ENCODE measurements at regions not wholly inside any gene's neighbourhood (a gene's known extent, or its start where the extent isn't known, plus 50 kb on each side); places are given as distances from the start of the nearest gene placed in this dataset.
"Not testable (repeated sequence)": the region's sequence is repeated elsewhere in the genome, so short reads cannot be mapped to it uniquely, and the experiment has no call there.

DNA sequence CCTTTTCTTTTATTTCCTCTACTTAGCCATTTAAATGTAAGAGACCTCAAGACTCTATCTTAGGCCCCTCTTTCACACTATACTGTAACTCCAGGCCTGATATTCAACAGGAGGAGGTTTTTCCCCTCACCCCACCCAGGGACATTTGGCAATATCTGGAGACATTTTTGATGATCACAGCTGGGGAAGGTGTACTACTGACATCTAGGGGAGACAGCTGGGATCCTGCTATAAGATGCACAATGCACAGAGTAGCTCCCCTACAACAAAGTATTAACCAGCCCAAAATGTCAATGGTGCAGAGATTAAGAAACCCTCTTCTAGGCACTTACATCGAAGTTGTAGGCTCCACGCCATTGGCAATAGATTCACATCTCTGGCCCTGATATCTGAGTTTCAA, 517.5 kb upstream of the UBE2E2 start:
- no peak for DNase-seq (ENCODE audit: low read depth in 2 of 2)

DNA sequence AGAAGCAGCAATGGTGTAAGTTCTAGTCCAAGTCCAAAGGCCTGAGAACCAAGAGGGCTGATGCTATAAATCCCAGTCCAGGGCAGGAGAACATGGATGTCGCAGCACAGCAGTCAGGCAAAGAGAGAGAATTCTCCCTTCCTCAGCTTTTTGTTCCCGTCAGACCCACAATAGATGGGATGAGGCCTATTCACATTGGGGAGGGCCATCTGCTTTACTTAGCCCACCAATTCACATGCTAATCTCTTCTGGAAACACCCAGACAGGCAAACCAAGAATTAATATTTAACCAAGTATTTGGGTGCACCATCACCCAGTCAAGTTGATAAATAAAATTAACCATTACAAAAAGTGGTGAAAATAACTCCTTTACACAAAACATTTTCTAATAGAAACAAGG, 511.7 kb upstream of the UBE2E2 start:
- DNase-seq (ENCODE audit: low read depth in 2 of 2), result no peak

DNA sequence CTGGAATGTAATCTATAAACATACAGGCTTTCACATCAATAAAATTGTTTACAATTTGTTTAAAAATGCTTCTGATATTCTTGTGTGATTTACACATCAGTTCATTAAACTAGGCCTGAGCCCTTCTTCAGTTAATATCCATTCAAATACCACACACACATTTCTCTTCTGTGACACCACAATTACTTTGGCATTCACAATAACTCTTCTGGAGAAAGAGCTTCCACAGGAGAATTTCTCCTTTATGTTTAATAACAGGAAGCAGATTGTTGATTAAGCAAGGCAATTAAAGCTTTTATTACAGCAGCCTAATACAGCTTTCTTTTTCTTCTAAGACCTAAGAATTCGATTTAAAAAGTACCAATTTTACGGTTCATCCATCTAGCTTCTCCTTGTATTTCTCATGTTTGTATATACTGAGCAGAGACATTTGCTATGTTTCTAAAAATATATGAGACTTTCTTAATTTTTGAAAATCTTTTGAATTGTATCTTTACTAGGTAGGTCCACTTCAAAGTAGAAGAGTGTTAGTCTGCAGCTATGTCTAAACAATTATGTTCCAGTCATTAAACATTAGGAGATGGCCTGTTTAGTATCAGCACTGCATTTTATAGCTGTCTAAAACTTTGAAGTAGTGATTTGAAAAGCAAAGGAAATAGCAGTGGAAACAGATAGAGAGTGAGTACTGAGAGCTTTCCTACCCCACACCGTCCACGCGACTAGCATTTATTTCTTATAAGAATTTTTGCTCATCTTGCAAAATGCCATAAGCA, 511.1 kb upstream of the UBE2E2 start:
- no peak for DNase-seq (ENCODE audit: low read depth in 2 of 2)

DNA sequence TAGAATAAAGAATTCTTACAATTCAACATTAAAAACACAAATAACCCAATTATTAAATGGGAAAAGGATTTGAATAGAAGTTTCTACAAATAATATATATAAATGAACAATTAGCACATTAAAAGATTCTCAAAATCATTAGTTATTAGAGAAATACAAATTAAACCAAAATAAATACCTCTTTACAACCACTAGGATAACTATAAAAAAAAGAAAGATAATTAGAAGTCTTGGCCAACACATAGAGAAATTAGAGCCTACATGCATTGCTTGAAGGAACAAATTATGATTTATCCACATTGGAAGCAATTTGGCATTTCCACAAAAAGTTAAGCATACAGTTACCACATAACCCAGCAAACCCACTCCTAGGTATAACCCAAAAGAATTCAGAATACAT, 502.3 kb upstream of the UBE2E2 start:
- DNase-seq (ENCODE audit: low read depth in 2 of 2), result no peak

DNA sequence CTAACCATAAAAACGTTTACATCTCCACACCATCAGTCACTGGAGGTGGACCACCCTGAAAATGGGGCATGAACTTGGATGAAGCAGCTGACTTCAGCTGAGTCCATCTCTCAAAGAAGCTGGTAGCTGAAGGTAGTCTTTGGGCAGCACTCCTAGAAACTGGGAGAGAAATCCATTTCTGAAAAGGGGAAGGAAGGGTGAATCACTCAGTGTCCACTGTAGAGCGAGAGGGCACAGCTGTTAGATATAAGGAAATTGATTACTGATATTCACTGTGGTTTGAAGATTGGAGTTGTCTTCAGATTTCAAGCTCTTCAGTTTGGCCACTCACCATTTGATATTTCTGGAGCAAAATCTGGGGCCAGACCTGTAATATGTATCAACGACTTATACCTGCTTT, 499.0 kb upstream of the UBE2E2 start:
- no peak for DNase-seq (ENCODE audit: low read depth in 2 of 2)

DNA sequence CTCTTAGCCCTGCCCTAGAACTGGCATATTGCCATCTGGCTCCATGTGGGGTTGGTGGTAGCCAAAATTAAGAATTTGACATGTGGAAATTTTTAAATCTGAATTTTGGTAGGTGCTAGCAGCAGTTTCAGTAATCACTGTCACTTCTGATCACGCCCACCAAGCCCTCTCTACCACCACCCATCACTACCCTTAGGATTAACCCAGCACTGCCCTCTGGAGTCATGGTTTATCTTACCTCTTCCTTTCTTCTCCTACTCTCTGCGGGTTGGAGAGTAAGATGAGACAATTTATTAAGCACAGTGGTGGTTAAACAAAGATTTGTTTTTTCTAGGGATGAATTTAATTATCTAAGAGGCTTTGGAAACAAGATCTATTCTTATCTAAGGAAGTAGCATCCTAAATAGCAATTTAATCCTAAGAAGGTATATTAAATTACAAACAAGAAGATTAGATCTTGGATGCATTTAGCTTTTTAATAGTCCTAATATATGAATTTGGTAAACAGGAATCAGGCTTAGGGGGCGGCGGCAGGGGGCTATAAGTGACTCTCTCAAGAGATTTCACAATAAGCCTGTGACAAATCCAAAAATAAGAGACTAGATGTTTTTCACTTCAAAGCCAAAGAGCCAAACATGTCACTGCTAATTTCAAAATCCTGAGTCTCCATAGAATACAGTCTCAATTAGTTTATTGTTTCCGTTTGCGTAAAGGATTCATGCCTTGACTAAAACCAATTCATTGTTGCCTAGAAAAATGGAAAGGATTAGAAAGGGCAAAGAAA, 498.4 kb upstream of the UBE2E2 start:
- no peak for DNase-seq (ENCODE audit: low read depth in 2 of 2)

DNA sequence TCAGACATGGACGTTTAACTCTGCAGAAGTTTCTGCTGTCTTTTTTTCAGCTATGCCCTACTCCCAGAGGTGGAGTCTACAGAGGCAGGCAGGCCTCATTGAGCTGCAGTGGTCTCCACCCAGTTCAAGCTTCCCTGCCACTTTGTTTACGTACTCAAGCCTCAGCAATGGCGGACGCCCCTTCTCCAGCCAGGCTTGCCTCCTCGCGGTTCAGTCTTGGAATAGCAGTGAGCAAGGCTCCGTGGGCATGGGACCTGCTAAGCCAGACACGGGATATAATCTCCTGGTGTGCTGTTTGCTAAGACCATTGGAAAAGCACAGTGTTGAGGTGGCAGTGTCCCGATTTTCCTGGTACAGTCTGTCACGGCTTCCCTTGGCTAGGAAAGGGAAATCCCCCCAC, 496.2 kb upstream of the UBE2E2 start:
- DNase-seq (ENCODE audit: low read depth in 2 of 2), result not testable (repeated sequence)

DNA sequence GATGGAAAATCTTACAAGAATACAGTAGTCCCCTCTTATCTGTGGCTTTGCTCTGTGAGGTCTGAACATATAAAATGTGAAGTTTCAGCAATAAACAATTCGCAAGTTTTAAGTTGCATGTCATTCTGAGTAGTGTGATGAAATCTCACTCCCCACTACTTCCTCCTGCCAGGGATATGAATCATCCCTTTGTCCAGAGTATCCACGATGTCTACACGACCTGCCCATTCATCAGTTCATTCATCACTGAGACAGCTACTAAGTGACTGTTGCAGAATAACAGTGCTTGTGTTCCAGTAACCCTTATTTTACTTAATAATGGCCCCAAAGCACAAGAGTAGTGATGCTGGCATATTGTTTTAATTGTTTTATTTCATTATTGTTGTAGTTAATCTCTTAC, 489.2 kb upstream of the UBE2E2 start:
- no peak for DNase-seq (ENCODE audit: low read depth in 2 of 2)

DNA sequence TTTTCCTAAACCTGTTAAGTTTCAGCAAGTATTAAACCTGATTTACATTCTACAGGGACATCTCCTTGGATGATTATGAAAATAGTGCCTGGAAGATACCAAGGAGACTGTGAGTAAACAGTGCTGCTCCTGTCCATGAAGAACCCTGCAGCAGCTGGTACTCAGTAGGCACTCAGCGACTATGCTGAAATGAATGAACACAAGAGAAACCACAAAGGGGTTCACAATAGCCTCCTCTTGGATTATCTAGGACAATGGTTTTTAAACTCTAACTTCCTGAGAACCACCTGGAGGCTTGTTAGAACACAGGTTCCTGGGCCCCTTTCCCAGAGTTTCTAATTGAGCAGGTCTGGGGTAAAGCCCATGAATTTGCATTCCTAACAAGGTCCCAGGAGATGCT, 488.4 kb upstream of the UBE2E2 start:
- no peak for DNase-seq (ENCODE audit: low read depth in 2 of 2)

DNA sequence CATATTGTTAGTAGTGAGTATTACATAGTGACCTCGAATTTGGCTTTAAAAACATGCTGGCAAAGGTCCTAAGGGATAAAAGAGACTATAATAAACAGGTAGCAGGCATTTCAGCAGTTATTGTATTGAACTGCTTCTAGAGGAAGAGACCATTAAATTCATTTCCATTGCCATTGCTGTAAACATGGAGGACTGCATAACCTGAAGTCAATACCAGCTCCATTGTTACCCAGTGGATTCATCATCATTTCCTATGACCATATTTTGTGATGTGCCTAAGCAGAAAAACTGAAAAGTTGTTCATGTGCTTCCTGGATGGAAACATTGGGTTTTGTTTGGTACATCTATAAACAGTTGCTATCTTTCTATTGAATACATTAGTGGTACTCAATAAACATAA, 482.5 kb upstream of the UBE2E2 start:
- DNase-seq (ENCODE audit: low read depth in 2 of 2), result no peak

DNA sequence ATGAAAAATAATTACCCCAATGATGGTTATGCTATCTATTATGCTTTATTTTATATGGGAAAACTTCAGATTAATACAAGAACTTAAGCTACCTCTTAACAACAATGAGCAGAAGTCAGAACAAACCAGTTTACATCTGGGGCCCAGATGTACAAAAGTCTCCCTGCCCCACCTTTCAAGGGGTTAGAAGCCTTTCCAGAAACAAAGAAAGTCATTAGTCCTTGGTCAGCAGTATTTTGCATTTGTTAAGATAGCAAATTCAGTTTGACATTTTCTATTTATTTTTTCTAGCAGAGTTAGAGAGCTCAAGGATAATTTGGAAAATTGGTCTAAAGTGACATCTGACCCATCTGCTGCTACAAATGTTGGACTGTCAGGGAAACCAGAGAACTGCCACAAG, 478.7 kb upstream of the UBE2E2 start:
- no peak for DNase-seq (ENCODE audit: low read depth in 2 of 2)

DNA sequence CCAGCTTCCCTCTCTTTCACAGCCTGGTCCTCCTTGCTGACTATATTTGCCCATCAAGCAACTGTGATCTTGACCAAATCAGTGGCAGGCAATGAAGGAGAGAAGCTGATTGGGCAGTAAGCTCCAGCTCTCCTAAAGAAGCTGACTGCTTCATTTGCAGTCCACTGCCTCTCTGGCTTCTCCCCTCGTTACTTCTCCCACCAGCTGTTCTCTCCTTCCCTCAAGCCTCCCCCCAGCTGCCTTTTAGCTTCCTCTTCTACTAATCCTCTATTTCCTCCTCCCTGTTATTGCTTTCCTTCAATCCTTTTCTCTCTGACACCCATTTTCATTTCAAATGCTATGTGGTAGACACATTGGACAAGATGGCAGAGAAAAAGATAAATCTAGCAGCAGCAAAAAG, 474.7 kb upstream of the UBE2E2 start:
- DNase-seq (ENCODE audit: low read depth in 2 of 2), result no peak

DNA sequence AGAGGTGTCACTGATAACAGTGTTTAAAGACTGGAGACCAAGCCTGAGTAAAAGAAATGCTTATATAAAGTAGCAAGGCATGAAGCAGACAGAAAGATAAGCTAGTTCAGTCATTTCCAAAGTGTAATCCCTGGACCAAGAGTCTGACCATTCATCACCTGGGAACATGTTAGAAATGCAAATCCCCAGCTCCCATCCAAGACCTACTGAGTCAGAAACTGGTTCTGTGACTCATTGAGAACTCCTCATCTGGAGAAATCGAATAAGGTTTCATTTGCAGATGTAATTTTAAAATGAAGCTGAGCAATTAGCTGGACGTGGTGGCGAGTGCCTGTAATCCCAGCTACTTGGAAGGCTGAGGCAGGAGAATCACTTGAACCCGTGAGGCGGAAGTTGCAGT, 473.9 kb upstream of the UBE2E2 start:
- DNase-seq (ENCODE audit: low read depth in 2 of 2), result no peak

DNA sequence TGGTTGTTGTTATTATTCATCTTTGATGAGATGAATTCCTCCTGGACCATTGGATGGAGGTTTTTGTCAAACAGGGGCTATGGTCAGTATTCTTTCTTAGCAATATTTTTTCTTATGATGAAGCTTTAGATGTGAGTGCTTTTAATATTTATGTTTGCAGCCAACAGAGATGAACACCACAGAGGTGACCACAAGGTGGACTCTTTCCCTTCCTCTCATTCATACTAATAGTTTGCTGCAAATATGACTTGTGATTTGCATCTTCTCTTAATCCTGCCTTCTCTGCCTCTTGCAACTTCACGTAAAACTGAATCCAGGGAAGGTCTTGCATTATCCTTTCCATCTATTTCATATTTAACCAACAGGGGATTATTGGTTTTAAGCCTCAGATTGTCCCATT, 473.1 kb upstream of the UBE2E2 start:
- DNase-seq (ENCODE audit: low read depth in 2 of 2), result no peak

DNA sequence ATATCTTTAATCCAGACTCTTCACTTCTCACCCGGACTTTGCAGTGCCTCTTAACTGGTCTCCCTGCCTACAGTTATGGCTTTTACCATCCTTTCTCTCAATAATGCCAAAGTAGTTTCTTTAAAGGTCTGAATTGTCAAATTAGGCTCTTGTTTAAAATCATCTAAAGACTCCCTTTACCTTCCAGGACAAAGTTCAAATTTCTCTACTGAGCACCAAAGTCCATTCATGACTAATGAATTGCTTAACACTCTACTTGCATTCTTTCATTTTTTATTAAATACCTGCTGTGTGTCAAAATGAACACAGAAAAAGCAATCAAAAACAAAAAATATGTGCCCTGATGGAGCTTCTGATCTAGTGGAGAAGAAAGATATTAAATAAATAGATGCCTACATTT, 472.4 kb upstream of the UBE2E2 start:
- no peak for DNase-seq (ENCODE audit: low read depth in 2 of 2)

DNA sequence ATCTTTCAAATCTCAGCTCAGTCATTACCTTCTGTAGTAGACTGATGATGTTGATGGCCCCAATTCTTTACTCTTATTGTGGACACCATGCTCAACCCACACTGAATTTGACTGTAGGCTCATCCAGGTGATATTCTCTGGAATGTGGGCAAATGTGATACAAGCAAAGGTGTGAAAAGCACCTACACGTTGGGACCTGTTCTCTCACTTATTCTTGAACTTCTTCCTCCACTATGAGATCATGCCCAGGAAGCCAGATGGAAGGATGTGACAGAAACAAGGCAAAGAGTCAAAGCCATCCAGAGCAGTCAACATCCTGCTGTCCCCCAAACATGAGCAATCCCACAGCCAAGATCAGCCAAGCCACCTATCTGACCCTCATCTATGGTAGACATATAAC, 471.2 kb upstream of the UBE2E2 start:
- no peak for DNase-seq (ENCODE audit: low read depth in 2 of 2)

DNA sequence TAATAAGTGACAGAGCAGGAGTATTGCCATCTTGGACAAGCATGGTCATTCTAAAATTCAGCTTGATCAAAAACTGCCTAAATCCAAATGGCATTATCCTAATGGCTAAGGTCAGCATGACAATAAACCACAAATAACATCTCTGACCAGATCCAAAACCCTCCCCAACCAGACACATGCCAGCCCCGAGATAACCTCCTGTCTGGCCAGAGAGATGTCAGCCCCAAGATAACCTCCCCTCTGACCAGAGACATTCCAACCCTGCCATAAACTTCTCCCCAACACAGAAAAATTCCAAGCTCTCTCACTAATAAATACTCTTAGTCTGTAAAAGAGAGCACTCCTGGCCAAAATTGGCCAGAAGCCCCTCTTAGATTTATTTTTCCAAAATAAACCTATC, 470.5 kb upstream of the UBE2E2 start:
- no peak for DNase-seq (ENCODE audit: low read depth in 2 of 2)

DNA sequence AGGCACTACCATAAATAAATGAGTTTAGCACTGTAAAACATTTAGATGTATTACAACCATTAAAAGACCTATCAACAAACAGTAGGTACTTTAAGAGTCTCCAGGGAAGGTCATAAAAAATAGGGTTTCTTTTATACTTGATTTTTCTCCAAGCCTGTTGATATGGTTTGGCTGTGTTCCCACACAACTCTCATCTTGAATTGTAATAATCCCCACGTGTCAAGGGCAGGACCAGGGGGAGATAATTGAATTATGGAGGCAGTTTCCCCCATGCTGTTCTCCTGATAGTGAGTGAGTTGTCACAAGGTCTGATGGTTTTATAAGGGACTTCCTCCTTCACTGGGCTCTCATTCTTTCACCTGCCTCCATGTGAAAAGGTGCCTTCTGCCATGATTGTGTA, 468.9 kb upstream of the UBE2E2 start:
- no peak for DNase-seq (ENCODE audit: low read depth in 2 of 2)

DNA sequence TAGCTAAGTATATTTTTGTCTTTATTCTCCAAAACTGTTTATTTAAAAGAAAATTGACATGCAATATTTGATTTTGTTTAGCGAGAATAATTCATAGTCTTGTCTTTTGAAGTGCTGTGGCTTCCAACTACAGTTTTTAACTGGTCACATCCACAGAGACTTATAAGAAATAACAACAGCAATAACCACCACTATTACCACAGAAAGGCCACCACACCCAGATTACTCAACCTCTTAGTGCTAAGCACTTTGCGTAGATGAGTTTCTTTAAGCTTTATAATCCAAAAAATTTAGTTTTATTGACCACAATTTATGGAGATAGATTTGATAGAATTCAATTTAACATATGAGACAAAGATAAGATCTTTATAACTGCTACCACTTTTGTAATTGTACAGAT, 468.4 kb upstream of the UBE2E2 start:
- no peak for DNase-seq (ENCODE audit: low read depth in 2 of 2)

DNA sequence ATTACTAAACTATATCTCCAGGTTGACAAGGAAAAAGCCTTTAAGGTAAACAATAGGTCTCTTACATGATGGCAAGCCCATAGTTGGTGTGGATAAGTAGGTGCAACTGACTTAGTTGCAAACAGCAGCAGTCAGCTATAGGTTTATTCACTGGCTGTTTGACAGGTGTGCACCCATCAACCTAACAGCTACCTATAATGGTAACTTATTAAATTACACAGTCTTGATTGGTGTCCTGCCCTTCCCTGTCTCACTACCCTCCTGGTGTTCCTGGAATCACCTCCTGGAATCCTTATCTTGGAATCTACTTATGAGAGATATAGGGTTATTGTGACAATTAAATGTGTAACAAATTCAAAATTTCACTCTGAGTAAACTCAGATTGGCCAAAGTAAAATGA, 467.8 kb upstream of the UBE2E2 start:
- no peak for DNase-seq (ENCODE audit: low read depth in 2 of 2)

DNA sequence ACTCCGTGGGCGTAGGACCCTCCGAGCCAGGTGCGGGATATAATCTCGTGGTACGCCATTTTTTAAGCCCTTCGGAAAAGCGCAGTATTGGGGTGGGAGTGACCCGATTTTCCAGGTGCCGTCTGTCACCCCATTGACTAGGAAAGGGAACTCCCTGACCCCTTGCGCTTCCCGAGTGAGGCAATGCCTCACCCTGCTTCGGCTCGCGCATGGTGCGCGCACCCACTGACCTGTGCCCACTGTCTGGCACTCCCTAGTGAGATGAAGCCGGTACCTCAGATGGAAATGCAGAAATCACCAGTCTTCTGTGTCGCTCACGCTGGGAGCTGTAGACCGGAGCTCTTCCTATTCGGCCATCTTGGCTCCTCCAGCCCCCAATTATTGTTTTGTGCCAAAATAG, 459.7 kb upstream of the UBE2E2 start:
- not testable (repeated sequence) for DNase-seq (ENCODE audit: low read depth in 2 of 2)

DNA sequence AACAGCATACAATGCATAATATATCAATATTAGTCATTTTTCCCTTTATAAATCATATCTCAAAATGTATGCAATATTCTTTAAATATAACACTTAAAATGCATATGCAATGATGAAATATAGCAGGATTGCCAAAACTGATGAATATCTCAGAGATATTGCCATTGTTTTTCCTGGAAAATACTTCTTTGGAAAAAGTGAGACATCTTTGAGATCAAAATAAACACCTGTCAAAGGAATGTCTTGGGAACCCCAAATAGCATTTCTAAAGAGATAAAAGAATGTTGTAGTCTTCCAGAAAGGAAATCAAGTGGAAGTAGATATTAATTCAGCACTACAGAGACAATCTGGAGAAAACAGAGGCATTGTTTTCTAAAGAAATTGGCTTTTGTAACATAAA, 457.8 kb upstream of the UBE2E2 start:
- no peak for DNase-seq (ENCODE audit: low read depth in 2 of 2)

DNA sequence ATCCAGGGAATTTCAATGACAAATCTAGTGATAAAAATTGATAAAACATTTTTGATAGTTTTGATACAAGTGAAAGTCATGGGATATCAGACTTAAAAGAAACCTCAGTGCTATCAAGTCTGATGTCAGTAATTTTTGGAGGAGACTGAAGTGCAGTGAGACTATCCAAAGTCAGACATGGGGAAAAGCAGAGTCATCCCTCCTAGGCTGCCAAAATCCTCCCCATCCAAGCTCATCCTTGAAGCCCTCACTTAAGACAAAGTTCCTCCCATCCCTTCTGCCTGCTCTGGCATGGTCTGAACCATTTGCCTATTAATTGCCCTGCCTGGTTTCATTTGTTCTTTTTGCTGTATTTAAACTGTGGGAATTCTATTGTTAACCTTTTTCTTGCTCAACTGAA, 456.9 kb upstream of the UBE2E2 start:
- no peak for DNase-seq (ENCODE audit: low read depth in 2 of 2)

All from stimulated activated CD4-positive, alpha-beta T cell treated with anti-CD3 and anti-CD28 coated beads, Interleukin-1b, Interleukin-23, amount 100 ng/mL, for 4 hours (primary cell).